Stomach (tissue), 8 donors: ENCODE measurements at regions not wholly inside any gene's neighbourhood (a gene's known extent, or its start where the extent isn't known, plus 50 kb on each side); places are given as distances from the start of the nearest gene placed in this dataset.

Experiments used
- DNase-seq, 2 donors: peaks; one replicate each; pipeline versions ENCODE4 v3.0.0 to v3.0.0-alpha.2; 2013 to 2019
- H3K27ac ChIP-seq, 5 donors: fragments of 200-600 bp in 4 of 5; sonication (generic) in 4 of 5; one replicate each; pipeline ENCODE4 v1.5.1; 2013 to 2019; ENCODE audit warnings: mild to moderate bottlenecking in 1 of 5, moderate library complexity in 1 of 5
- H3K27me3 ChIP-seq, 3 donors: fragments of 200-600 bp; sonication (generic); one replicate each; pipeline ENCODE4 v1.5.1; 2017 to 2019; ENCODE audit warnings: mixed run types in 1 of 3
- H3K36me3 ChIP-seq, 4 donors: fragments of 200-600 bp; sonication (generic); 1 replicate in 3 of 4; 2 replicates in 1 of 4; pipeline ENCODE4 v1.5.1; 2016 to 2019
- H3K4me1 ChIP-seq, 4 donors: fragments of 200-600 bp; sonication (generic); one replicate each; pipeline ENCODE4 v1.5.1; 2016 to 2019
- H3K4me3 ChIP-seq, 4 donors: fragments of 200-600 bp; sonication (generic) in 3 of 4; one replicate each; pipeline ENCODE4 v1.5.1; 2016 to 2019; ENCODE audit warnings: mild to moderate bottlenecking in 1 of 4
- H3K9me3 ChIP-seq, 4 donors: fragments of 200-600 bp; sonication (generic); one replicate each; pipeline ENCODE4 v1.5.1; 2016 to 2019
- CTCF ChIP-seq, 7 experiments: fragments of 450-650 bp in 4 of 7; fragments of 200-600 bp in 3 of 7; sonication (generic) in 3 of 7; IDR thresholded peaks; one replicate each; pipeline ENCODE4 v1.5.1; 2016 to 2019; ENCODE audit warnings: antibody characterized with exemption in 7 of 7, control low read depth in 2 of 7, mild to moderate bottlenecking in 1 of 7
- EP300 ChIP-seq: sonication (generic); formaldehyde crosslinking; IDR thresholded peaks from one replicate; pipeline ENCODE4 v1.6.1; 2017; ENCODE audit warnings: antibody characterized with exemption
- POLR2A ChIP-seq, 4 donors: fragments of 450-650 bp; IDR thresholded peaks; one replicate each; pipeline ENCODE4 v1.6.1; 2016; ENCODE audit warnings: antibody characterized with exemption in 4 of 4, control low read depth in 2 of 4, mild to moderate bottlenecking in 1 of 4, moderate library complexity in 1 of 4
- POLR2AphosphoS5 ChIP-seq, 3 donors: sonication (generic); formaldehyde crosslinking; IDR thresholded peaks; one replicate each; pipeline ENCODE4 v1.6.1; 2016; ENCODE audit warnings: antibody characterized with exemption in 3 of 3
- WGBS, 5 donors: extraction: QIAGEN DNeasy Blood & Tissue Kit in 3 of 5; methylation state at CpG; one replicate each; pipeline versions ENCODE4 v1.1.5 to v1.1.7; 2013 to 2018; 5-methylcytosine and 5-hydroxymethylcytosine counted together
- intact Hi-C: fragments of 100-400 bp; cut with DNase I; formaldehyde crosslinking; loops from one replicate; pipeline ENCODE4 v1.15.1; 2023; ENCODE audit warnings: low total_unique reads
- donor health status: healthy with polysubstance abuse.
- donor health status: Bipolar disorder and iron deficiency.
- donor health status: healthy.

DNA sequence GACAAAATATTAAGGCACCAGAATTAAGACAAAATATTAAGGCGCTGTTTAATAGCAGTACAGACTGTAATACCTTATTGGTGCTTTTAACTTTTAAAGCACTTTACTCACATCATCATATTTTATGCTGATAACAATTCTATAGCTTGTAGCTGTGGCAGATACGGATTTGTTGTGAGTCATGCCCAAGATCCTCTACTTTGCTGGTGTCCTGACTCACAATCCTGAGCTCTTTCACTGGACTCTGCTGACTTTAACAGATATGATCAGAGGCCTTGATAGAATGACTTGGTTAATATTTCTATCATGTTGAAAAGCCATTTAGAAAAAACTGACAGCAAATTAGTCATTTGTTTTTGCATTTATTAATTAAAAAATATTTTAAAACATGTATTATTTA is 99.0 kb upstream of the PKP2 start:
- H3K9me3 ChIP-seq: no peaks in the 10 kb centered on the region
- H3K27ac ChIP-seq: no peak overlapping the region
- DNase-seq: no peak
- peaks cover 0 to 4% (median 0%) of the 10 kb centered on the region in 3 donors for H3K27me3 ChIP-seq
- 22 to 43% (median 38%) methylated on average over 2 of the region's 2 CpGs for WGBS, 5 donors
- no peak for TF ChIP-seq POLR2AphosphoS5 (IDR thresholded peaks at IDR 0.05)
- no peak for TF ChIP-seq EP300
- TF ChIP-seq POLR2A (IDR thresholded peaks at IDR 0.05): no peak
- no peak for TF ChIP-seq CTCF (IDR thresholded peaks at IDR 0.05)
- intact Hi-C loops: no loop called here
- no peaks in the 10 kb centered on the region for H3K36me3 ChIP-seq
- no peak overlapping the region for H3K4me3 ChIP-seq
- no peaks in the 10 kb centered on the region for H3K4me1 ChIP-seq

DNA sequence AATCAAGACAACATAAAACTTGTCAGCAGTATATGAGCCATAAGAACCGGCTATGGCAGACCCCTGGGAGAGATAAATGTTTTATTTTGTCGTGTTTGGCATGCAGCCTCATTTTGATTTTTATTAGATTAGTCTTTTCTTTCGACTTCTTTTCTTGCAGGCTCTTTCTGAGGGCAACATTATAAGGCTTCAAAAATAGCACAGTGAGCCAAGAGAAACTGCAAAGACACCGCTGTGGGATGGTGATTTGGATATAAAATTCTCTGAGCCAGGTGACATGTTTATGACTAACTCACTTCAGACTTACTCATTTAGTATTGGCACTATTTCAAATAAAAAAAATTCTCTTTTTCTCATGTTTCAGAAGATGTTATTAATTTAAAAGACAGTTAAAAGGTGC is 96.8 kb upstream of the PKP2 start:
- TF ChIP-seq POLR2A (IDR thresholded peaks at IDR 0.05): no peak
- no peak for TF ChIP-seq EP300
- TF ChIP-seq POLR2AphosphoS5 (IDR thresholded peaks at IDR 0.05): no peak
- no peak for TF ChIP-seq CTCF (IDR thresholded peaks at IDR 0.05)
- no peaks in the 10 kb centered on the region for H3K36me3 ChIP-seq
- H3K4me1 ChIP-seq: no peaks in the 10 kb centered on the region
- H3K27me3 ChIP-seq: peaks cover 0 to 4% (median 0%) of the 10 kb centered on the region in 3 donors
- no peak overlapping the region for H3K4me3 ChIP-seq
- WGBS, 5 donors: 58 to 78% (median 70%) methylated on average over 4 of the region's 4 CpGs
- no peak for DNase-seq
- H3K9me3 ChIP-seq: no peaks in the 10 kb centered on the region
- no peak overlapping the region for H3K27ac ChIP-seq
- intact Hi-C loops: no loop called here

- DNase-seq: no peak
- no peaks in the 10 kb centered on the region for H3K36me3 ChIP-seq
- H3K4me1 ChIP-seq: no peaks in the 10 kb centered on the region
- H3K27ac ChIP-seq: no peak overlapping the region
- TF ChIP-seq EP300: no peak
- TF ChIP-seq POLR2AphosphoS5 (IDR thresholded peaks at IDR 0.05): no peak
- TF ChIP-seq POLR2A (IDR thresholded peaks at IDR 0.05): no peak
- no peak for TF ChIP-seq CTCF (IDR thresholded peaks at IDR 0.05)
- intact Hi-C loops: no loop called here
- H3K27me3 ChIP-seq: peaks cover 0 to 4% (median 0%) of the 10 kb centered on the region in 3 donors
- no peak overlapping the region for H3K4me3 ChIP-seq
- no peaks in the 10 kb centered on the region for H3K9me3 ChIP-seq
Measured at GRCh38 chr12:32989705-32990104, 93.1 kb upstream of the PKP2 start.

DNA sequence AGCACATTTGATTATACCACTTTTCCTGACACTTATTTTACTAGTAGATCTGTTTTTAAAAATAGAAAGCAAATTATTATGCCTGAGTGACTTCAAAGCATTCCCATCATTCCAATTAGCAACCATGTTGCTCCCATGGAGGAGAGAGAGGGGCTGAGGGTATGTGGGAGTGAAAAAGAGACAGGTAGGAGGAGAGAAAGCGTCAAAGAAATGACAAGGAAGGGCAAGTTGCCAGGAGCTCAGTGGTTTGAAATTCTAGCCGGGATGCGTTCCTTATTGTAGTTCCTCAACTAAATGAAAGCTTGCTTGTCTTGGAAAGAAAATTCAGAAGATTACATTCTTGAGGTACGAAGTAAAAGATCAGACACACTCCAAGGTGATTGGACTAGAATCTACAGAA is 92.4 kb upstream of the PKP2 start:
- H3K4me1 ChIP-seq: no peaks in the 10 kb centered on the region
- H3K27ac ChIP-seq: no peak overlapping the region
- no peak overlapping the region for H3K4me3 ChIP-seq
- DNase-seq: no peak
- H3K9me3 ChIP-seq: no peaks in the 10 kb centered on the region
- WGBS, 5 donors: 71 to 78% (median 76%) methylated on average over 4 of the region's 4 CpGs
- H3K36me3 ChIP-seq: no peaks in the 10 kb centered on the region
- no peaks in the 10 kb centered on the region for H3K27me3 ChIP-seq
- TF ChIP-seq POLR2AphosphoS5 (IDR thresholded peaks at IDR 0.05): no peak
- TF ChIP-seq EP300: no peak
- no peak for TF ChIP-seq CTCF (IDR thresholded peaks at IDR 0.05)
- TF ChIP-seq POLR2A (IDR thresholded peaks at IDR 0.05): no peak
- intact Hi-C loops: no loop called here
